SK-N-SH (cell line): ENCODE measurements at regions not wholly inside any gene's neighbourhood (a gene's known extent, or its start where the extent isn't known, plus 50 kb on each side); places are given as distances from the start of the nearest gene placed in this dataset.

Experiments used
- CTCF ChIA-PET: fragments of 300-600, 350-600 bp; formaldehyde crosslinking; extraction: SDS; loops from one replicate; lab custom pipeline; 2021; lab: Yijun Ruan, JAX
- POLR2A ChIA-PET: fragments of 350-600 bp; sonication (Branson Sonifier 250); formaldehyde crosslinking; extraction: SDS; loops from one replicate; lab custom pipeline; 2020; ENCODE audit warnings: antibody characterized with exemption, inconsistent platforms; lab: Yijun Ruan, JAX
- DNase-seq: peaks from one replicate; pipeline ENCODE4 v3.0.0; 2012
- H2AFZ ChIP-seq: fragments of 200-600 bp; sonication (generic); 2 replicates; pipeline ENCODE4 v1.8.1; 2016; ENCODE audit warnings: antibody characterized with exemption, mild to moderate bottlenecking, low read depth
- H3F3A ChIP-seq: fragments of 200-600 bp; sonication (generic); replicated peaks from 2 replicates; pipeline ENCODE3; 2016; ENCODE audit warnings: antibody characterized with exemption, mild to moderate bottlenecking; ENCODE audit not compliant: insufficient read depth
- H3K27ac ChIP-seq, 2 experiments: fragments of 200-500 bp in 1 of 2; fragments of 200-600 bp in 1 of 2; sonication (Bioruptor generic) in 1 of 2; sonication (generic), shearing (Covaris generic) in 1 of 2; 2 replicates each; pipeline versions ENCODE4 v1.5.1 to v1.6.1; 2014 to 2016; ENCODE audit warnings: low read depth in 2 of 2, inconsistent platforms in 1 of 2, low read length in 1 of 2, mild to moderate bottlenecking in 1 of 2, mixed read lengths in 1 of 2
- H3K27me3 ChIP-seq: fragments of 200-600 bp; sonication (generic), shearing (Covaris generic); 2 replicates; pipeline ENCODE4 v1.6.1; 2016; ENCODE audit warnings: mixed run types; ENCODE audit not compliant: insufficient read depth
- H3K36me3 ChIP-seq, 2 experiments: fragments of 200-500 bp in 1 of 2; fragments of 200-600 bp in 1 of 2; sonication (Bioruptor generic) in 1 of 2; sonication (generic) in 1 of 2; replicated peaks in 1 of 2; 2 replicates each; pipeline versions ENCODE3 to v1.5.1; 2014 to 2016; ENCODE audit warnings: low read length in 1 of 2, mild to moderate bottlenecking in 1 of 2; ENCODE audit not compliant: insufficient read depth in 2 of 2, control insufficient read depth in 1 of 2
- H3K4me1 ChIP-seq, 2 experiments: fragments of 200-500 bp in 1 of 2; fragments of 200-600 bp in 1 of 2; sonication (Bioruptor generic) in 1 of 2; sonication (generic), shearing (Covaris generic) in 1 of 2; 2 replicates each; pipeline versions ENCODE4 v1.5.1 to v1.6.1; 2014 to 2016; ENCODE audit warnings: low read depth in 1 of 2, low read length in 1 of 2, mixed run types in 1 of 2; ENCODE audit not compliant: insufficient read depth in 2 of 2, control insufficient read depth in 1 of 2
- H3K4me2 ChIP-seq: fragments of 200-600 bp; sonication (generic), shearing (Covaris generic); 2 replicates; pipeline ENCODE4 v1.6.1; 2017; ENCODE audit warnings: mixed run types
- H3K4me3 ChIP-seq, 2 experiments: fragments of 200-500 bp in 1 of 2; fragments of 200-600 bp in 1 of 2; sonication (Bioruptor generic) in 1 of 2; sonication (generic), shearing (Covaris generic) in 1 of 2; 2 replicates each; pipeline versions ENCODE4 v1.5.1 to v1.8.1; 2014 to 2016; ENCODE audit warnings: low read depth in 2 of 2, inconsistent platforms in 1 of 2, low read length in 1 of 2, mild to moderate bottlenecking in 1 of 2, mixed read lengths in 1 of 2, moderate library complexity in 1 of 2
- H3K79me2 ChIP-seq: fragments of 200-600 bp; sonication (generic); 2 replicates; pipeline ENCODE4 v1.8.1; 2017; ENCODE audit warnings: mild to moderate bottlenecking; ENCODE audit not compliant: insufficient read depth
- H3K9ac ChIP-seq: fragments of 200-600 bp; sonication (generic); 2 replicates; pipeline ENCODE4 v1.6.1; 2017; ENCODE audit warnings: mixed run types
- H3K9me2 ChIP-seq: fragments of 200-600 bp; sonication (generic); 2 replicates; pipeline ENCODE4 v1.6.1; 2017; ENCODE audit warnings: mixed run types
- H3K9me3 ChIP-seq: fragments of 200-600 bp; sonication (generic); 2 replicates; pipeline ENCODE4 v1.6.1; 2017; ENCODE audit warnings: mixed run types, mild to moderate bottlenecking, moderate library complexity
- H4K20me1 ChIP-seq: fragments of 200-600 bp; sonication (generic); 2 replicates; pipeline ENCODE4 v1.6.1; 2017; ENCODE audit warnings: mild to moderate bottlenecking, mixed run types; ENCODE audit not compliant: insufficient read depth
- CHD2 ChIP-seq: fragments of 150-350 bp; IDR thresholded peaks from 2 replicates; pipeline ENCODE4 v1.6.1; 2018; ENCODE audit warnings: low read length; ENCODE audit not compliant: partially characterized antibody
- EP300 ChIP-seq, 2 experiments: IDR thresholded peaks; 2 replicates each; pipeline versions ENCODE4 v1.4.0 to v1.6.1; 2012; ENCODE audit warnings: borderline replicate concordance in 1 of 2, low read depth in 1 of 2, low read length in 1 of 2
- FOXJ3 ChIP-seq: sonication (generic); formaldehyde crosslinking; IDR thresholded peaks from 2 replicates; pipeline ENCODE4 v1.5.1; 2020; ENCODE audit warnings: mild to moderate bottlenecking, missing genetic modification reagents
- GABPA ChIP-seq: IDR thresholded peaks from 2 replicates; pipeline ENCODE4 v1.4.0; 2012; ENCODE audit warnings: low read depth, mild to moderate bottlenecking
- IRF3 ChIP-seq: fragments of 150-350 bp; IDR thresholded peaks from 2 replicates; pipeline ENCODE4 v1.6.1; 2016; ENCODE audit warnings: mild to moderate bottlenecking, low read depth, low read length
- JUND ChIP-seq: IDR thresholded peaks from 2 replicates; pipeline ENCODE4 v1.4.0; 2012
- POLR2AphosphoS5 ChIP-seq: IDR thresholded peaks from 2 replicates; pipeline ENCODE4 v1.6.1; 2012; ENCODE audit warnings: low read depth, low read length
- RFX5 ChIP-seq: IDR thresholded peaks from 2 replicates; pipeline ENCODE4 v1.6.1; 2012; ENCODE audit warnings: mild to moderate bottlenecking, improper control_type of control experiment, low read length
- ZBTB33 ChIP-seq: IDR thresholded peaks from 2 replicates; pipeline ENCODE4 v1.4.0; 2012; ENCODE audit warnings: low read depth, borderline replicate concordance
- WGBS: methylation state at CpG from one replicate; pipeline ENCODE4 v1.1.6; 2017; ENCODE audit warnings: low lambda C conversion rate; 5-methylcytosine and 5-hydroxymethylcytosine counted together

GRCh38 chr9:85310573-85310972 lies 431.2 kb downstream of the AGTPBP1 start:
- Histone ChIP-seq H3F3A (no peaks in the 10 kb centered on the region), H3K4me2 (no peak overlapping the region), H3K9me2 (no peaks in the 10 kb centered on the region), H3K36me3 (no peaks in the 10 kb centered on the region), H3K4me1 (no peaks in the 10 kb centered on the region), H3K9ac (no peak overlapping the region), H3K4me3 (no peak overlapping the region), H3K79me2 (no peaks in the 10 kb centered on the region), H3K27me3 (no peaks in the 10 kb centered on the region)
- DNase-seq = no peak
- POLR2A ChIA-PET = no interaction called here
- TF ChIP-seq ZBTB33 = no peak
- TF ChIP-seq, all 33 proteins: peak for 0
- CTCF ChIA-PET = interaction anchor here (1.0 to 1.2 kb wide), 2 partner anchors 22 to 642 kb away, joined by 3 to 5 read pairs; no protein-coding TSS in a partner anchor
- Histone ChIP-seq H3K9me3 (no peaks in the 10 kb centered on the region), H4K20me1 (no peaks in the 10 kb centered on the region), H2AFZ (no peak overlapping the region), H3K27ac (no peak overlapping the region)

GRCh38 chr9:85303757-85304134 lies 438.0 kb downstream of the AGTPBP1 start:
- H3K79me2 ChIP-seq = no peaks in the 10 kb centered on the region
- H3K27me3 ChIP-seq = no peaks in the 10 kb centered on the region
- TF ChIP-seq FOXJ3 (CRISPR knock-in tag) (no peak), POLR2AphosphoS5 (no peak), IRF3 (no peak), CHD2 (no peak), RFX5 (no peak), EP300 (IDR thresholded peaks at IDR 0.05; ENCODE audit: borderline replicate concordance in 1 of 2, low read depth in 1 of 2, low read length in 1 of 2) (no peak), JUND (no peak), GABPA (no peak)
- 34% methylated on average over 4 of the region's 4 CpGs for WGBS
- no peak overlapping the region for H3K27ac ChIP-seq
- H3K4me1 ChIP-seq = no peaks in the 10 kb centered on the region
- no peaks in the 10 kb centered on the region for H4K20me1 ChIP-seq
- no peaks in the 10 kb centered on the region for H3F3A ChIP-seq
- ChIA-PET CTCF (no interaction called here), POLR2A (no interaction called here)
- no peaks in the 10 kb centered on the region for H3K9me2 ChIP-seq
- no peak overlapping the region for H3K4me3 ChIP-seq
- no peaks in the 10 kb centered on the region for H3K9me3 ChIP-seq
- H3K9ac ChIP-seq = no peak overlapping the region
- no peak overlapping the region for H3K4me2 ChIP-seq
- H2AFZ ChIP-seq = no peak overlapping the region
- DNase-seq = no peak
- H3K36me3 ChIP-seq = no peaks in the 10 kb centered on the region
